ENCODE measurements at regions not wholly inside any gene's neighbourhood (a gene's known extent, or its start where the extent isn't known, plus 50 kb on each side); places are given as distances from the start of the nearest gene placed in this dataset.
A peak's percentile ranks its signal among the peaks of the same experiment; 100 is the strongest.

- DNase-seq, result no peak
These were observed 229.5 kb upstream of the COPS8 start for GRCh38 chr2:236855866-236856847.

GRCh38 chr2:236856848-236857235 lies 228.8 kb upstream of the COPS8 start:
- DNase-seq, result no peak

GRCh38 chr2:236857246-236857645 lies 228.4 kb upstream of the COPS8 start:
- no peak for DNase-seq

GRCh38 chr2:236857781-236858180 lies 227.9 kb upstream of the COPS8 start:
- no peak for DNase-seq

GRCh38 chr2:236858661-236859060 lies 227.0 kb upstream of the COPS8 start:
- DNase-seq, result no peak

GRCh38 chr2:236859908-236860307 lies 225.8 kb upstream of the COPS8 start:
- no peak for DNase-seq

- no peak for DNase-seq
These were observed 224.4 kb upstream of the COPS8 start for GRCh38 chr2:236861196-236861875.

- no peak for DNase-seq
These were observed 223.7 kb upstream of the COPS8 start for GRCh38 chr2:236861944-236862343.

- DNase-seq, result no peak
These were observed 223.2 kb upstream of the COPS8 start for GRCh38 chr2:236862526-236862925.

- DNase-seq, result peak; percentile 55
These were observed 222.5 kb upstream of the COPS8 start for GRCh38 chr2:236862961-236863728.

GRCh38 chr2:236863729-236864126 lies 222.0 kb upstream of the COPS8 start:
- no peak for DNase-seq

GRCh38 chr2:236865052-236865451 lies 220.6 kb upstream of the COPS8 start:
- no peak for DNase-seq

- DNase-seq, result no peak
These were observed 218.9 kb upstream of the COPS8 start for GRCh38 chr2:236866542-236867340.

- DNase-seq, result no peak
These were observed 218.0 kb upstream of the COPS8 start for GRCh38 chr2:236867441-236868260.

- no peak for DNase-seq
These were observed 215.3 kb upstream of the COPS8 start for GRCh38 chr2:236870370-236870769.

GRCh38 chr2:236871500-236872001 lies 214.1 kb upstream of the COPS8 start:
- peak; percentile 81 for DNase-seq

GRCh38 chr2:236872015-236872414 lies 213.7 kb upstream of the COPS8 start:
- no peak for DNase-seq

GRCh38 chr2:236872981-236873380 lies 212.7 kb upstream of the COPS8 start:
- peak; percentile 60 for DNase-seq

- no peak for DNase-seq
These were observed 212.1 kb upstream of the COPS8 start for GRCh38 chr2:236873636-236874035.

GRCh38 chr2:236874866-236875481 lies 210.7 kb upstream of the COPS8 start:
- no peak for DNase-seq
